OCI-LY3 (cell line): ENCODE measurements at regions not wholly inside any gene's neighbourhood (a gene's known extent, or its start where the extent isn't known, plus 50 kb on each side); places are given as distances from the start of the nearest gene placed in this dataset.

Experiments used
- CTCF ChIP-seq: fragments of 200-600, 300-600 bp; sonication (generic); IDR thresholded peaks from 2 replicates; pipeline ENCODE4 v1.5.1; 2014; ENCODE audit warnings: antibody characterized with exemption, low read length, low read depth
- EZH2phosphoT487 ChIP-seq: fragments of 200-600 bp; shearing (Covaris generic); IDR thresholded peaks from 2 replicates; pipeline ENCODE4 v1.6.1; 2018; ENCODE audit warnings: antibody characterized with exemption, mixed run types, low read depth

DNA sequence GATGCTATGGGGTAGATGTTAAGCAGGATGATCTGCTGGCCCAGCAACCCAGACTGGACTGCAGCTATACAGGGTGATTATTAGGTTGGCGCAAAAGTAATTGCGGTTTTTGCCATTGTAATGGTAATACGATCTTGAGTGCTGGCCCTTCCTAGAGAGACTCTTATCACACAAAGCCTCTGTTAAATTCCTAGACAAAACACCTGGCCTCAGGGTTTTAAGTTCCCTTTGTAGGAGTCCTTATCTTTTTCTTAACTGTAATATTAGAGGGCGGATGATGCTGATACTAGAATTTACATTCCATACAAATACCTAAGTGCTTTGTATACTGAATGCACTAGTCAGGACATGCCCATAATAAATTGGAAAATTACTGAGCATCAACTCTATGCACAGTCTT is 222.2 kb downstream of the NDUFS4 start:
- TF ChIP-seq CTCF (no peak), EZH2phosphoT487 (no peak)
